HG02840 (cell line): ENCODE measurements at regions not wholly inside any gene's neighbourhood (a gene's known extent, or its start where the extent isn't known, plus 50 kb on each side); places are given as distances from the start of the nearest gene placed in this dataset.
A peak's percentile ranks its signal among the peaks of the same experiment; 100 is the strongest.

Experiments used
- ATAC-seq: cut with Tn5 transposase; IDR thresholded peaks from one replicate; pipeline ENCODE4 v1.9.1; 2021; ENCODE audit warnings: mild to moderate bottlenecking, moderate library complexity, moderate number of reproducible peaks; ENCODE audit not compliant: unreplicated experiment, low FRiP score

GRCh38 chr3:81293156-81293555 lies 468.3 kb downstream of the GBE1 start:
- ATAC-seq, result no peak

GRCh38 chr3:81291586-81291985 lies 469.9 kb downstream of the GBE1 start:
- no peak for ATAC-seq

GRCh38 chr3:81289676-81290075 lies 471.8 kb downstream of the GBE1 start:
- no peak for ATAC-seq

- ATAC-seq, result no peak
Measured at GRCh38 chr3:81279481-81280379, 481.7 kb downstream of the GBE1 start.

- ATAC-seq, result no peak
Measured at GRCh38 chr3:81277853-81278252, 483.6 kb downstream of the GBE1 start.

GRCh38 chr3:81274671-81275070 lies 486.8 kb downstream of the GBE1 start:
- no peak for ATAC-seq

- peak; percentile 95 for ATAC-seq
Measured at GRCh38 chr3:81270603-81271379, 490.7 kb downstream of the GBE1 start.

- ATAC-seq, result no peak
Measured at GRCh38 chr3:81268526-81268925, 492.9 kb downstream of the GBE1 start.

- no peak for ATAC-seq
Measured at GRCh38 chr3:81261996-81262395, 499.4 kb downstream of the GBE1 start.

GRCh38 chr3:81255463-81255862 lies 506.0 kb downstream of the GBE1 start:
- ATAC-seq, result no peak

- no peak for ATAC-seq
Measured at GRCh38 chr3:81251096-81251495, 510.3 kb downstream of the GBE1 start.

GRCh38 chr3:81249540-81250029 lies 511.9 kb downstream of the GBE1 start:
- peak; percentile 77 for ATAC-seq

GRCh38 chr3:81245501-81245900 lies 515.9 kb downstream of the GBE1 start:
- ATAC-seq, result no peak

- no peak for ATAC-seq
Measured at GRCh38 chr3:81245043-81245442, 516.4 kb downstream of the GBE1 start.

- no peak for ATAC-seq
Measured at GRCh38 chr3:81244231-81244630, 517.2 kb downstream of the GBE1 start.

- ATAC-seq, result no peak
Measured at GRCh38 chr3:81242871-81243270, 518.6 kb downstream of the GBE1 start.

GRCh38 chr3:81237181-81237580 lies 524.3 kb downstream of the GBE1 start:
- no peak for ATAC-seq

- ATAC-seq, result no peak
Measured at GRCh38 chr3:81218023-81218422, 543.4 kb downstream of the GBE1 start.

GRCh38 chr3:81217101-81217500 lies 544.3 kb downstream of the GBE1 start:
- no peak for ATAC-seq

GRCh38 chr3:81216192-81216591 lies 545.3 kb downstream of the GBE1 start:
- no peak for ATAC-seq

- no peak for ATAC-seq
Measured at GRCh38 chr3:81214631-81215030, 546.8 kb downstream of the GBE1 start.
